PC-9 (cell line): ENCODE measurements at regions not wholly inside any gene's neighbourhood (a gene's known extent, or its start where the extent isn't known, plus 50 kb on each side); places are given as distances from the start of the nearest gene placed in this dataset.

Source experiments
- BruUV-seq: library from RNA; stranded (reverse); fragments of 400-500 nt; replicated peaks from 2 replicates; lab custom pipeline; 2021; lab: Mats Ljungman, UMichigan
- CTCF ChIA-PET: fragments of 300-600 bp; sonication (Branson Sonifier 250); formaldehyde crosslinking; loops from one replicate; lab custom pipeline; 2022; ENCODE audit warnings: antibody characterized with exemption; lab: Charles Lee
- POLR2A ChIA-PET: fragments of 300-600 bp; sonication (Branson Sonifier 250); formaldehyde crosslinking; loops from one replicate; lab custom pipeline; 2022; ENCODE audit warnings: antibody characterized with exemption; ENCODE audit not compliant: unreplicated experiment; lab: Charles Lee
- DNase-seq, 2 experiments: peaks; one replicate each; pipeline versions ENCODE4 v3.0.0 to v3.0.0-alpha.2; 2015 to 2022; ENCODE audit warnings: mixed read lengths in 1 of 2
- H2AFZ ChIP-seq: fragments of 200-600 bp; sonication (generic); 2 replicates; pipeline ENCODE4 v1.8.1; 2017; ENCODE audit warnings: antibody characterized with exemption
- H3F3A ChIP-seq: fragments of 200-600 bp; sonication (generic); 2 replicates; pipeline ENCODE4 v1.8.1; 2017; ENCODE audit warnings: antibody characterized with exemption, mild to moderate bottlenecking, low read depth; ENCODE audit not compliant: insufficient read depth
- H3K27ac ChIP-seq: fragments of 200-600 bp; sonication (generic); 2 replicates; pipeline ENCODE4 v1.6.1; 2016; ENCODE audit warnings: mixed run types
- H3K27me3 ChIP-seq: fragments of 200-600 bp; sonication (generic); 2 replicates; pipeline ENCODE4 v1.6.1; 2016; ENCODE audit warnings: low read depth, mixed run types; ENCODE audit not compliant: insufficient read depth
- H3K36me3 ChIP-seq: fragments of 200-600 bp; sonication (generic); 2 replicates; pipeline ENCODE4 v1.6.1; 2016; ENCODE audit warnings: low read depth, mixed run types
- H3K4me1 ChIP-seq: fragments of 200-600 bp; sonication (generic); replicated peaks from 2 replicates; pipeline ENCODE4 v1.6.1; 2016; ENCODE audit warnings: mixed run types; ENCODE audit not compliant: insufficient read depth
- H3K4me2 ChIP-seq: fragments of 200-600 bp; sonication (generic); 2 replicates; pipeline ENCODE4 v1.6.1; 2017; ENCODE audit warnings: mixed run types
- H3K4me3 ChIP-seq: fragments of 200-600 bp; sonication (generic); 2 replicates; pipeline ENCODE4 v1.6.1; 2016; ENCODE audit warnings: mixed run types
- H3K79me2 ChIP-seq: fragments of 200-600 bp; sonication (generic); 2 replicates; pipeline ENCODE4 v1.6.1; 2017; ENCODE audit warnings: low read depth, mixed run types
- H3K9me2 ChIP-seq: fragments of 200-600 bp; sonication (generic); 2 replicates; pipeline ENCODE4 v1.8.1; 2017; ENCODE audit warnings: mild to moderate bottlenecking; ENCODE audit not compliant: insufficient read depth
- H3K9me3 ChIP-seq: fragments of 200-600 bp; sonication (generic); 2 replicates; pipeline ENCODE4 v1.8.1; 2016; ENCODE audit warnings: low read depth; ENCODE audit not compliant: insufficient read depth
- H4K20me1 ChIP-seq: fragments of 200-600 bp; sonication (generic); 2 replicates; pipeline ENCODE4 v1.8.1; 2017; ENCODE audit not compliant: insufficient read depth
- EZH2 ChIP-seq: fragments of 200-600 bp; sonication (generic); IDR thresholded peaks from 2 replicates; pipeline ENCODE4 v1.8.0; 2017; ENCODE audit warnings: antibody characterized with exemption, low read depth
- intact Hi-C: fragments of 100-400 bp; cut with micrococcal nuclease; formaldehyde crosslinking; loops from one replicate; pipeline ENCODE4 v1.10.0; 2022; ENCODE audit not compliant: unreplicated experiment
- TF ChIP-seq, protein P1 (sequence below): fragments of 200-600 bp; sonication (generic); conservative IDR thresholded peaks from 2 replicates; pipeline ENCODE4 v1.6.1; 2017; ENCODE audit warnings: mixed run types, antibody characterized with exemption, mild to moderate bottlenecking, moderate library complexity

DNA sequence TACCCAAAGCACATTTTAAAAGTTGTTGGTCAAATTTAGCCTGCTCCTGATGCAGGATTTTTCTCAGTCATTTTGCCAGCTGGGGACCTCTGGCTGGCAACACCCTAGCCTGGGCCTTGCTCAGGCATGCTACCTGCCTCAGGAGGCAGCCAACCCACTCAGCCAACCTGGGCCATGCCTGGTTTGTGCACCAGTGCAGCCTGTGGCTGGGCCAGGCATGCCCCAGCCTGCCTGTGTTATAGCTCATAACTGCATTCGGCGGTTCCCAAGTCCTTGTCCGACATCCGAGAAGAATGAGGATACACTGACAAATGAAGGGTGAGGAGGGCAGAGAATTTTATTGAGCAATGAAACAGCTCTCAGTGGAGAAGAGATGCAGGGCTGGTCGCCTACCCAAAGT, 608.0 kb downstream of the SUCLG1 start:
- Histone ChIP-seq H3K4me2 (no peak overlapping the region), H3K4me3 (no peak overlapping the region), H3K79me2 (no peaks in the 10 kb centered on the region), H3K4me1 (no peaks in the 10 kb centered on the region), H3K27ac (no peak overlapping the region), H3K9me2 (no peaks in the 10 kb centered on the region), H3F3A (no peaks in the 10 kb centered on the region), H2AFZ (no peak overlapping the region), H3K9me3 (no peaks in the 10 kb centered on the region), H3K36me3 (no peaks in the 10 kb centered on the region), H3K27me3 (no peaks in the 10 kb centered on the region), H4K20me1 (no peaks in the 10 kb centered on the region)
- TF ChIP-seq, protein P1, sequence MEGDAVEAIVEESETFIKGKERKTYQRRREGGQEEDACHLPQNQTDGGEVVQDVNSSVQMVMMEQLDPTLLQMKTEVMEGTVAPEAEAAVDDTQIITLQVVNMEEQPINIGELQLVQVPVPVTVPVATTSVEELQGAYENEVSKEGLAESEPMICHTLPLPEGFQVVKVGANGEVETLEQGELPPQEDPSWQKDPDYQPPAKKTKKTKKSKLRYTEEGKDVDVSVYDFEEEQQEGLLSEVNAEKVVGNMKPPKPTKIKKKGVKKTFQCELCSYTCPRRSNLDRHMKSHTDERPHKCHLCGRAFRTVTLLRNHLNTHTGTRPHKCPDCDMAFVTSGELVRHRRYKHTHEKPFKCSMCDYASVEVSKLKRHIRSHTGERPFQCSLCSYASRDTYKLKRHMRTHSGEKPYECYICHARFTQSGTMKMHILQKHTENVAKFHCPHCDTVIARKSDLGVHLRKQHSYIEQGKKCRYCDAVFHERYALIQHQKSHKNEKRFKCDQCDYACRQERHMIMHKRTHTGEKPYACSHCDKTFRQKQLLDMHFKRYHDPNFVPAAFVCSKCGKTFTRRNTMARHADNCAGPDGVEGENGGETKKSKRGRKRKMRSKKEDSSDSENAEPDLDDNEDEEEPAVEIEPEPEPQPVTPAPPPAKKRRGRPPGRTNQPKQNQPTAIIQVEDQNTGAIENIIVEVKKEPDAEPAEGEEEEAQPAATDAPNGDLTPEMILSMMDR: no peak
- no peak for TF ChIP-seq EZH2
- ChIA-PET CTCF (no interaction called here), POLR2A (no interaction called here)
- DNase-seq: no peak
- BruUV-seq: no TSS peak
- intact Hi-C loops: no loop called here

DNA sequence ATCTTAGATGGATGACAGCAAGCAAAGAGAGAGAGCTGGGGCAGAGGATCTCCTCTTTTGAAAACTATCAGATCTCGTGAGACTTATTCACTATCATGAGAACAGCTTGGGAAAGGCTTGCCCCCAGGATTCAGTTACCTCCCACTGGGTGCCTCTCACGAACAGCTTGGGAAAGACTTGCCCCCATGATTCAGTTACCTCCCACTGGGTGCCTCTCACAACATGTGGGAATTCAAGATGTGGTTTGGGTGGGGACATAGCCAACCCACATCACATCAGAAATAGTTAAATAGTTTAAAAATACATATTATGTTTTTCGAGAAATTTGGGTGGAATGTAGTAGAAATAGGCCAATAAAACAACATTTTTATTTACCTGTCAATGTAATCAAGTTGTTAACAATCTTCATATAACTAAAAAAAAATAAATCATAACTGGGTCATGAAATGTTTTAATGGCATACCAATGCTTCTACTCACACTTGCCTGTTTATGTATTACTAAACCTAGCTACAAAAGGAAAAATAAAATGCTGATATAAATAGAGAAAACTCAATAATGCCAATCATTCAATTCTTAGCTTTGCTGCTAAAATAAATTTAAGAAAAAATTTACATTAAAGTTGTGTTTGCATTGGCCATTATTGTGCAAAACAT, 608.9 kb downstream of the SUCLG1 start:
- CTCF ChIA-PET: no interaction called here
- Histone ChIP-seq H3K4me3 (no peak overlapping the region), H3K9me2 (no peaks in the 10 kb centered on the region), H3K36me3 (no peaks in the 10 kb centered on the region), H3K9me3 (no peaks in the 10 kb centered on the region), H3F3A (no peaks in the 10 kb centered on the region), H3K27me3 (no peaks in the 10 kb centered on the region), H2AFZ (no peak overlapping the region), H3K4me2 (no peak overlapping the region), H3K79me2 (no peaks in the 10 kb centered on the region), H3K27ac (no peak overlapping the region), H4K20me1 (no peaks in the 10 kb centered on the region), H3K4me1 (no peaks in the 10 kb centered on the region)
- DNase-seq: no peak
- no peak for TF ChIP-seq EZH2
- TF ChIP-seq, protein P1: no peak
- BruUV-seq: no TSS peak
- intact Hi-C loops: no loop called here
- POLR2A ChIA-PET: no interaction called here

DNA sequence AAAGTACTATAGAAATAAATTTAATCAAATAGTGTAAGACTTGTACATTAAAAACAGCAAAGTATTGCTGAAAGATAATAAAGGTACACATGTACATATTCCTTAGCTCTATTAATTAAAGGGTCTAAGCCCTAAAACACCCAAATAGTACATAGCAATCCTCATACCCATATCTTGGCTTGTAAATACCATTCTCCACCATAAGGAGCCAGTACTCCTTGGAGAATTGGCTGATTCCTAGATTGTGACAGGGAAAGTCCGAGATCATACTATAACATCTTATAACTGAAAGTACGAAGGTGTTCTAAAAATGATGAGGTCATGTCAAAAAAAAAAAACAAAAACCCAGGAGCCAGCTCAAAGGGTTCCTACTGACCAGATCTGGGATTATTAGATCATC, 614.6 kb downstream of the SUCLG1 start:
- intact Hi-C loops: no loop called here
- Histone ChIP-seq H2AFZ (no peak overlapping the region), H3F3A (no peaks in the 10 kb centered on the region), H3K9me3 (no peaks in the 10 kb centered on the region), H4K20me1 (no peaks in the 10 kb centered on the region), H3K4me1 (no peaks in the 10 kb centered on the region), H3K36me3 (no peaks in the 10 kb centered on the region), H3K9me2 (no peaks in the 10 kb centered on the region), H3K4me3 (no peak overlapping the region), H3K4me2 (no peak overlapping the region), H3K27me3 (no peaks in the 10 kb centered on the region), H3K79me2 (no peaks in the 10 kb centered on the region), H3K27ac (no peak overlapping the region)
- no peak for DNase-seq
- CTCF ChIA-PET: no interaction called here
- BruUV-seq: no TSS peak
- TF ChIP-seq, protein P1: no peak
- no peak for TF ChIP-seq EZH2
- POLR2A ChIA-PET: no interaction called here
